ENCODE measurements at regions not wholly inside any gene's neighbourhood (a gene's known extent, or its start where the extent isn't known, plus 50 kb on each side); places are given as distances from the start of the nearest gene placed in this dataset.

- no peak for TF ChIP-seq ZFX (IDR thresholded peaks at IDR 0.05)
- TF ChIP-seq CTCF (conservative IDR thresholded peaks at IDR 0.05) = no peak
Observed at GRCh38 chr3:34534013-34534412, 735.6 kb downstream of the PDCD6IP start.
